ENCODE measurements at regions not wholly inside any gene's neighbourhood (a gene's known extent, or its start where the extent isn't known, plus 50 kb on each side); places are given as distances from the start of the nearest gene placed in this dataset.

DNA sequence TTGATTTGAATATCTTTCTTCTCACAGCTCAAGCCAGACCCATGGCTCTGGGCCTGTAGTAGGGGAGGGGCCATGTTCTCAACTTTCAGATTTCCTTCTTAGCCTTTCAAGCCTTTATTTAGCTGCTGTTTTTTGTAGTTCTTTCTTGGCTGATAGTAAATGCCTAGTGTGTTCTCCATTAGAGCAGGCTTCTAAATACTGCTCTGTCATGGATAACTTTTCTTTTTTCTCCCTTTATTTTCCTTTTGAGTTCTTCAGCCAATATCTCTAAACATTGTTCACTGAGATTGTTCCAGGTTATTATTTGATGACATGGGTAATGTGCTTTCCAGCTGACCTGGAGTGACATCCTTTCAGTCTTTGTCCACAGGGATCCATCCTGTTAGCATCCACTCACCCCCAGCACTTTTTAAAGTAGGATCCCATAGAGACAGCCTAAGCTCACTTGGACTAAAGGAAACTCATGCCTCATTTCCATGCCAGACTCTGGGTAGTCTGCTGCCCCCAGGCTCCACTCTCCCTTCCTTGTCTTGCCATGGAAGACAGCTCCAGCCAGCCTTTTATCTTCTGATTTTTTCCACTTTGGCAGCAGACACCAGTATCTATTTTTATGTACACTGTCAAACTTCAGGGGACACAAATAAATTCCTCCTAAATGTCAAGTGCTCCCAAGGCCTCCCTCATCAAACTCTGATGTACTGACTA lies 645.6 kb downstream of the RNF144B start:
- H3K36me3 ChIP-seq, result no peaks in the 10 kb centered on the region
- ATAC-seq (ENCODE audit: low FRiP score in 2 of 2), result peak in 1 of 2 donors; percentile 32
- no peak overlapping the region for H3K27ac ChIP-seq
- H3K4me3 ChIP-seq, result no peak overlapping the region
- H3K27me3 ChIP-seq, result no peaks in the 10 kb centered on the region
- TF ChIP-seq CTCF (IDR thresholded peaks at IDR 0.05), result no peak
- no peak for TF ChIP-seq POLR2A (IDR thresholded peaks at IDR 0.05)
- H3K9me3 ChIP-seq, result no peaks in the 10 kb centered on the region
- H3K4me1 ChIP-seq, result peaks cover 0 to 9% (median 5%) of the 10 kb centered on the region in 4 donors
- DNase-seq, result no peak

GRCh38 chr6:19033683-19034082 lies 646.5 kb downstream of the RNF144B start:
- H3K36me3 ChIP-seq, result no peaks in the 10 kb centered on the region
- WGBS, 2 donors, result 35 to 48% methylated on average over 1 of the region's 1 CpG
- ATAC-seq (ENCODE audit: low FRiP score in 2 of 2), result no peak
- peaks cover 0 to 9% (median 5%) of the 10 kb centered on the region in 4 donors for H3K4me1 ChIP-seq
- no peaks in the 10 kb centered on the region for H3K27me3 ChIP-seq
- no peak overlapping the region for H3K27ac ChIP-seq
- no peaks in the 10 kb centered on the region for H3K9me3 ChIP-seq
- no peak for DNase-seq
- TF ChIP-seq CTCF (IDR thresholded peaks at IDR 0.05), result no peak
- TF ChIP-seq POLR2AphosphoS5 (IDR thresholded peaks at IDR 0.05), result no peak
- no peak for TF ChIP-seq EP300 (IDR thresholded peaks at IDR 0.05)
- TF ChIP-seq POLR2A (IDR thresholded peaks at IDR 0.05), result no peak
- no peak overlapping the region for H3K4me3 ChIP-seq

GRCh38 chr6:19034986-19035385 lies 647.8 kb downstream of the RNF144B start:
- no peak overlapping the region for H3K4me3 ChIP-seq
- H3K36me3 ChIP-seq, result no peaks in the 10 kb centered on the region
- H3K27ac ChIP-seq, result peak overlapping the region in 3 of 4 donors; percentile 36 to 61 (median 37)
- peaks cover 0 to 9% (median 5%) of the 10 kb centered on the region in 4 donors for H3K4me1 ChIP-seq
- WGBS, 2 donors, result 61 to 68% methylated on average over 2 of the region's 2 CpGs
- H3K27me3 ChIP-seq, result no peaks in the 10 kb centered on the region
- H3K9me3 ChIP-seq, result no peaks in the 10 kb centered on the region
- TF ChIP-seq CTCF (IDR thresholded peaks at IDR 0.05) (no peak), POLR2A (IDR thresholded peaks at IDR 0.05) (no peak), POLR2AphosphoS5 (IDR thresholded peaks at IDR 0.05) (no peak), EP300 (IDR thresholded peaks at IDR 0.05) (no peak)
- ATAC-seq (ENCODE audit: low FRiP score in 2 of 2), result no peak
- DNase-seq, result no peak

- DNase-seq (no peak), ATAC-seq (ENCODE audit: low FRiP score in 2 of 2) (no peak)
- H3K4me3 ChIP-seq, result no peak overlapping the region
- no peaks in the 10 kb centered on the region for H3K36me3 ChIP-seq
- no peak for TF ChIP-seq EP300 (IDR thresholded peaks at IDR 0.05)
- no peak for TF ChIP-seq CTCF (IDR thresholded peaks at IDR 0.05)
- TF ChIP-seq POLR2A (IDR thresholded peaks at IDR 0.05), result no peak
- no peak for TF ChIP-seq POLR2AphosphoS5 (IDR thresholded peaks at IDR 0.05)
- peaks cover 0 to 9% (median 5%) of the 10 kb centered on the region in 4 donors for H3K4me1 ChIP-seq
- H3K27me3 ChIP-seq, result no peaks in the 10 kb centered on the region
- H3K9me3 ChIP-seq, result no peaks in the 10 kb centered on the region
- WGBS, 2 donors, result 51 to 66% methylated on average over 7 of the region's 7 CpGs
- H3K27ac ChIP-seq, result peak overlapping the region in 3 of 4 donors; percentile 36 to 61 (median 37)
Measured at GRCh38 chr6:19035461-19036195, 648.5 kb downstream of the RNF144B start.

Measured in upper lobe of left lung (tissue), 6 donors.